ENCODE measurements at regions not wholly inside any gene's neighbourhood (a gene's known extent, or its start where the extent isn't known, plus 50 kb on each side); places are given as distances from the start of the nearest gene placed in this dataset.

GRCh38 chr19:30810726-30811125 is 438.5 kb downstream of the ZNF536 start:
- TF ChIP-seq CTBP1 (IDR thresholded peaks at IDR 0.05; ENCODE audit: borderline replicate concordance) (no peak), SP1 (IDR thresholded peaks at IDR 0.05) (no peak), SUZ12 (IDR thresholded peaks at IDR 0.05) (no peak), TARDBP (IDR thresholded peaks at IDR 0.05) (no peak), L3MBTL2 (conservative IDR thresholded peaks at IDR 0.05) (no peak), ELF4 (IDR thresholded peaks at IDR 0.05) (no peak), BHLHE40 (IDR thresholded peaks at IDR 0.05; ENCODE audit: borderline replicate concordance) (no peak), HDGF (IDR thresholded peaks at IDR 0.05; ENCODE audit: borderline replicate concordance) (no peak)

Data from HEK293T (cell line).